GM21447 (cell line): ENCODE measurements at regions not wholly inside any gene's neighbourhood (a gene's known extent, or its start where the extent isn't known, plus 50 kb on each side); places are given as distances from the start of the nearest gene placed in this dataset.

Experiments used
- ATAC-seq: cut with Tn5 transposase; IDR thresholded peaks from one replicate; pipeline ENCODE4 v1.9.1; 2021; ENCODE audit not compliant: unreplicated experiment

DNA sequence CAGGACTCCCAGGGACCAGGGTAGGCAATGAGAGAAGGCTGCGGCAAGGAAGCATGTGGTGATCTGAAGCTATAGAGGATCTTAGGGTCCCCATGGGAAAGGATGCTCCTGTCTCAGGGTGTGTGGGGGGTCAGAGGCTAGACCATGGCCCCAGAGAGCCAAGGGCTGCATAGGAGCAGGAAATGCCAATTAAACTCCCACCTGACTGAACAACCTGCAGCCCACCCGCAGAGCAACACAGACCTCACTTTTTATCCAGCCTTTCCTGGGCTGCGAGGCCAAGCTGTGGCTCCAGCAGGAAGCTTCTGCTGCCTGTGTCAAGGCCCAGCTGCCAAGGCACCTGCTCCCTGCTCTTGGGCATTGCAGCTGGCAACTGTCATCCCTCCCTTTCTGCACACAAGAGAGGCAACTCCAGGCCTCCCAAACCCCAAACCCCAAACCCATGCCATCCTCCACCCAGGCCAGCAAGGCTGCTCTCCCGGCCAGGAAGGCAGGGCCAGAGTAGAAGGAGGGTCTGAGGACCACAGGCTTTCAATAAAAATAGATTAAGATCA, 290.1 kb downstream of the FOXO1 start:
- ATAC-seq: no peak

DNA sequence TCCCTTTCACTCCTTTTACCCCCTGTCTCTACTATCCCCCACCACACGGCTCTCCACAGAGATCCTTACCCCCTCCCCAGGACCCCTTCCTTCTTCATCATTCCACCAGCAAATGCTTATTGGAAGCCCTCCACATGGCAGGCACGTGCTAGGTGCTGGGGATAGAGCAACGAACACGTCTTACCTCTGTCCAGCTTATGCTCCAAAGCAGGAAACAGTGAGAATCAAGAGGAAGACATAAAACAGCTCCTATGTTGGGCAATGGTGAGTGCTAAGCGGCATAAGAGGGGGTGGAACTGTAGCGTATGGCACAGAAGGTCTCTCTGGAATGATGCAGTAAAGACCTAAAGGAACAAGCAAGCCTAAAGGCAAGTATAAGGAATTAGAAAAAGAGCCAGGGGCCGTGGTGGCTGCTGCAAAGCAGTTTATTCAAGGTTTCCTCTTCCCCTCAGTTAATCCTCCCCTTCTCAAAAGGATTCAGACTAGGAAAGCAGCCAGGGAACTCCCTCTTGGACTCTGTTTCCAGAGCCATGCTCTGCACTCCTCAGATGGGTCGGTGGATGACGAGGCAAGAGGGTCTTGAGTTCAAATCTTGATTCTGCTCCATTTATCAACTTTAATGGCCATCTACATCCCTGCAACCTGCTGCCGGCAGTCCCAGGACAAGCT, 289.4 kb downstream of the FOXO1 start:
- ATAC-seq: no peak

DNA sequence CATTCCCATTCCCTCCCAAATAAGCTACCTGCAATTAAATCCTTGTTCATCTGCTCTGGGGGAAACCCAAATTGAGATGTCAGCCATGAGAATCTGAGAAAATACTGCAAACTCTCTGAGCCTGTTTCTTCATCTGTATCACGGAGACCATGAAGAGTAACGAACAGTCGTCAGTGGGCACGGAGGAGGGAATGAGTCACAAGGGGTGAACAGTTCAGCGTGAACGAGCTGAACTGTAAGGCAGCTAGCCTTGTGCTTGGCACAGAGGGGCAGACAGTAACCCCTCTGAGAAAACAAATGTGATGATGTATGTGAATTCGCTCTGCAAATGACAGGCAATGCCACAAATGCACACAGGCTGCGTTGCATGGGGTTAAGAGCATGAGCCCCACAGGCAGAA, 288.7 kb downstream of the FOXO1 start:
- ATAC-seq: no peak

DNA sequence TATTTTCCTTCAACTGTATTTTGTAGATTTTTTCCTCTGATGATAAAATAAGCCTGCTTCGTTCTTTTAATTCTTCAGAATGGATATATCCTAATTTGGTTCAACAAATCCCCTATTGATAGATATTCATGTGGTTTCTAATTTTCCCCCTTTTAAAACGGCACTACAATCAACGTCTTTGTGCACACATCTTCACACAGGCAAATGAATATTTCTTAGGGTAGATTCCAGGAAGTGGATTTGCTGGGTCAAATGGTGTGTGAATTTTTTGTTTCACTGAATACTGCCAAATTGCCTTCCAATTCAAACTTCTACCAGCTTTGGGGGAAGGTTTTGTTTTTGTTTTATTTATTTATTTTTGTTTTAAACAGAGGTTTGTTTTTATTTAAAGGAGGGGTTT, 287.2 kb downstream of the FOXO1 start:
- no peak for ATAC-seq

DNA sequence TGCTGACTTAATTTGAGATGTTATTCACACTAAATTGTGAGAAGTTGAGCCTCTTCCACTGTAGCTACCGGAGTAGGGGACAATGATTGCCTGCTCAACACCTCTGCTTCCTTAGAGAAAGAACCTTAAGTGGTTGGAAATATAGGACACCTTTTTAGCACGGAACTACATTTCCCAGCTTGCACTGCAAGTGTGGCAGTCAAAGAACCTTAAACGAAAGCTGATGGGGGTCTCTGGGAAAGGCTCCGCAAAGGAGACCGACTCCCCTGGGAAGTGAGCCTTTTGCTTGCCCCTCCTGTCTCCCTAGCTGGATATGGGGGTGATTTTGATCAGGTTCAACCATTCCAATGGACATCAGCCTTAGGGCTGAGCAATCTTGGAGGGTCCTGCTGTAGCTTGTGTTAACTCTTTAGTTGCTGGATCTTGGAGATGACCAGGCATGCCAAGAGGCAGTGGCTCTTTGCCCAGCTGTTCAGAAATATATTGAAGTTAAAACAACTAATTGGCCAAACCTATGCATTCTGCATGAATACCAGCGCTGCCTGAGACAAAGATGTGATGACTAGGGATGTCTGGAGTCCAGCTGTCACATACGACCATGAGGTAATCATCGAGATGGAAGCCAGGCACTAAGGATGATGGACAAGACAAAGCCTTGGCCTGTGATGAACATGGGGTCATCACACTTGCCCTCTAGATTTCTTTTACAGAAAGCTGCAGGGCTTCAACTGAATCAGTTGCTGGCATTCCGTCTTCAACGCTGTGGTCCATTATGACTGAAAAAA, 286.5 kb downstream of the FOXO1 start:
- no peak for ATAC-seq

DNA sequence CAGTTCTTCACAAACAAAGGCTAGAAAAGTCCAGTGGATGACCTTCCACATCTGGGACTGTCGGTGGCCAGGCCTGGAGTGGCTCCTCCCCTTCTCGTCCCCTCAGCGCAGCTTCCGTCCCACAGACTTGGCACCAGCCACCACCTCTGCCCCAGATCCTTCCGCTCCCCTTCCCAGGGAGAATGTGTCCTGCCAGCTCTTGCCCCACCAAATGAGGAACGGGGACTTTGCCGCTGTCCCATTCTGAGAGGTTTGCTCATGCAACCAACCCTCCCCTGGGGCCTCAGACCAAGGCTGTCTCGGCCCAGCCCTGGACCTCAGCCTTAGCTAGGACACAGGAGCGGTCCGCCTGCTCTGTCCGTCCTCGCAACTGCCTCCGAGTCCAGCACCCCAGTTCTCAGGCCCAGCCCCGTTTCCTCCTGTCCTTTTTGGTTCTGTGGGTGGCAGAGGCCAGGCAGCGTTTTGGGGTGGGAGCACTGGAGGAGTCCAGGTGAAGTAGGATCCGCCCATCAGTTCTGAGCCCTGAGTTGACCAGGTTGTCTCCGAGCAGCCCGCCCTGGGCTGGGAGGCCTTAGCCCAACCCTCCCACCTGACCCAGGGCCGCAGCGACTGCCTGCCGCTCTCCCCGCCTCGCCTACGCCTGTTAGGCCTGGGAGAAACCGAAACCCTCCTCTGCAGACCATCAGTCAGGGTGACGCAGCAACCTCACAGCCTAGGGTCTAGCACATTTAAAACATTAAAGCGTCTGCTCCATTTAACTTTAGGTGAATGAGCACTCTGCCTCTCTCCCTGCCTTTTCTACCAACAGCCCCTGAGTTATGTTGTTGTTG, 284.3 kb downstream of the FOXO1 start:
- no peak for ATAC-seq

DNA sequence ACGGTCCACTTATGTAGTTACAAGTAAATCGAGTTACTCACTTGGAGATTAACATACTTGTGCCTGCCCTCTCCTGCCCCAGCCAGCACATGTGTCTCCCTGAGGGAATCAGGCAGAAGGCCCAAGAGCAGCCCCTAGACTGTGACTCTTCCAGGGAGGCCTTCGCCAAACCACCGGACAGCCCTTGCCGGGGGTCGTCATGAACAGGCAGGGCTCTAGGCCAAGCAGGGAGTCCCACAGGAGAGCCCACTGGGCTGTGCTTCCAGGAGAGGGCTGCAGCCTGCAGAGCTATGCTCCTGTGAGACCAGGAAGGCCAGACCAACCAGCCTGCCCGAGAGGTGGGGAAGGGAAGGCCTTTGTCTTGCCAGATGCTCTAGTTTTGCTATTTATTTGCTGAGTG, 283.3 kb downstream of the FOXO1 start:
- no peak for ATAC-seq

DNA sequence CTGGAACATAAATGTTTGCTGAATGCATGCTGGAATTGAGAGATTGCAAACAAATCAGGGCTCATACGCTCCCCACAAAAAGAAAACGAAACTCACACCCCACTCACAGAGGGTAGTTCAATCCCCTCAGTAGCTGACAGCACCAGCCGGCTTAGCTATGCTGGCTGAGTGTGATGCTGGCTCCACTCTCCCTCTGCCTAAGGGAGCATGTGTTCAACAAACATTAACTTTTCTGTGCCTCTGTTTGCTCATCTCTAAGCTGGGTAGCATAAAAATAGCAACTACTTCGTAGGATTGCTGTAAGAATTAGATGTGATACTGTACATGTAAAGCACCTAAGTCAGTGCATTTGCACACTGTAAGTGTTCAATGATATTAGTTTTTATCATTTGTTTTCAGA, 282.6 kb downstream of the FOXO1 start:
- no peak for ATAC-seq

DNA sequence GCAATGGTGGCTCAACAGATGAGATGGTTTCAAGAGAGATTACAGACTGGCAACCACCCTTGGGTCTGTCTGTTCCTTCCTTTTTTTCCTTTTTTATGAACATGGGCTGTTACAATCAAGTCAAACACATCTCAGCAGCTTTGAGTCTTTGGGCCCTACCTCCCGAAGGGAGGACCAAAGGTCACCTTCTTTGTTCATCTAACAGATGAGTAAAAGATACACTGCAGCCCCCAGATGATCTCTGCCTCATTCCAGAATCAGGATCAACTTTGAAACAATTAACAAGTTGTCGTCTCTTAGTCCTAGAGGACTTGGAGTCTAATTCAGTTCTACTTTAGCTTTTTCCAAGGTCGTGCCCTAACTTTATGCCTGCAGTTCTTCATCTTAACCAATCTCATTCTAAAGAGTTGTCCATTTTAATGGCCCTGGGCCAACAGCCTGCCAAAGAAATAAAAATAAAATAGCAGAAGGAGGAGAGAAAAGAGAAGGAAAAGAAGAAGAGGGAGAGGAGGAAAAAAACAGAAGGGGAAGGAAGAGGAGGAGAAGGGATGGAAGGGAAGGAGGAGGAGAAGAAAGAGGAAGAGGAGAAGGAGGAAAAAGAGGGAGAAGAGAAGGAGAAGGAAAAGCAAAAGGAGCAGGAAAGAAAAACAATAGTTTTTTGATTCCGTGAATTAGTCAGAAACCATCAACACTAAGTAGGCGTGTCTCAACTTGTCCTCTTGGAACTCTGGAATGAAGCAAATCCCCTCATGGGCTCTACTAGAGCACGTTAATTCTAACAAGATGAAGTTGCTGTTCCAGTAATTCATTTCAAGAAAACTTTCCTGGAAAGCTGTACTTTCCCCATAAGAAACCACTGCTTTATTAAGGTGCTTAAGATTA, 281.2 kb downstream of the FOXO1 start:
- no peak for ATAC-seq

DNA sequence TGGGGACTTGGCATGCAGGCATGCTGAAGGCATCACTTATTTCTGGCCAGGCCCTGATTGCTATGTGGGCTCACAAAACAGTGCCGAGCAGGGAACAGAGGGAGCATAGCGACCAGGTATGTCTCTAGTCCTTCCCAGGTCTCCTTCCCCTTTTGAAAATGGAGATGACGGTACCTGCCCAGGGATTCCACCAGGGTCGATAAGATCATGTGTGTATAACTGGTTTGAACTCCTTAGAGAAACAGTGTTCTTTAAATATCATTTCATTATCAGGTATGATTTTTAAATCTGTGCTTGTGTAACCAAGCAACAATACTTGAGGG, 280.6 kb downstream of the FOXO1 start:
- no peak for ATAC-seq

DNA sequence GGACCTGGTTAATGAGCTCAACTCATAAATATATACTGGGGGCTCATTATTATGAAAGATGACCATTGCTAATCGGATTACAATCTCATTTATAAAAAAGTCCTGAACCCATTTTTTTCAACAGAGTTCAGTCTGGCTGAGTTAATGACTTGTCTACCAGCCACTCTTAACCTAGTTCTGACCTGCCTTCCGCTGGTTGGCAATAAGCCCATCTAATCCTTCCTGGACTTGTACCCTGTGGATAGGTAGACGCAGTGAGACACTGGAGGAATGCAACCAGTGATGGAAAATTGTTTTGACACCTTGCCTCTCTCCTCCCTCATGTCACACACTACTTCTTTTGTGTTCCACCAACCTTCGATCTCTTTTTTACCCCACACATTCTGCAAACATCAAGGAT, 279.9 kb downstream of the FOXO1 start:
- no peak for ATAC-seq

DNA sequence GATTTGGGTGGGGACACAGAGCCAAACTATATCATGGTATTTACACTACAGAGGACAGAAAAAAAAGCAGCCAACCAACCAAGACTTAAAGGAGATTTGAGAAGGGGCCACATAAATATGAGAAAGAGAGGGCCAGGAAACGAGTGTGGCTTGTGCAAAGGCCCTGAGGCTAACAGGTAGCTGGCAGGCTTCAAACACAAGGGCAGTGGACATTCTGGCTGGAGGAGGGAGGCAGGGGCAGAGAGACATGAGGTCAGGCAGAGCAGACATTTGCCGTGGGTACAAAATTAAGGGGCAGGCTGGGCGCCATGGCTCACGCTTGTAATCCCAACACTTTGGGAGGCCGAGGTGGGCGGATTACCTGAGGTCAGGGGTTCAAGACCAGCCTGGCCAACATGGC, 278.7 kb downstream of the FOXO1 start:
- ATAC-seq: no peak

DNA sequence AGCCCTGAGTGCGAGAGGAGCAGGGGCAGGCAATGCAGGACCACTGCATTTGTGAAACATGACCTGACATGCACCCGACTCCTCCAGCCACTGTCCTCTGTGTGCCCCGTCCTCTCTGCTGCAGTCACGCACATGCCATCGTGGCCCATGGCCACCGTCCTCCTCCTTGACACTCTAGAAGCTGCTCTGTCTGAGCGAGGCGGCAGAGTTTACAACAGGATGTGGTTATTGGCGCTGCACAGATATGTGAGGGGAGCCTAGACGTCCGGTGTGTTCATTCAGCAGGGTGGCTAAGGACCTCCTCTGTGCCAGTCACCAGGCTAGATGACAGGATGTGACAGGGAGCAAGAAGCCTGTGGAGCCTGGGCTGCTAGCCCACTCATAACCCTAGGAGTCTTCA, 277.8 kb downstream of the FOXO1 start:
- ATAC-seq: peak; percentile 100

DNA sequence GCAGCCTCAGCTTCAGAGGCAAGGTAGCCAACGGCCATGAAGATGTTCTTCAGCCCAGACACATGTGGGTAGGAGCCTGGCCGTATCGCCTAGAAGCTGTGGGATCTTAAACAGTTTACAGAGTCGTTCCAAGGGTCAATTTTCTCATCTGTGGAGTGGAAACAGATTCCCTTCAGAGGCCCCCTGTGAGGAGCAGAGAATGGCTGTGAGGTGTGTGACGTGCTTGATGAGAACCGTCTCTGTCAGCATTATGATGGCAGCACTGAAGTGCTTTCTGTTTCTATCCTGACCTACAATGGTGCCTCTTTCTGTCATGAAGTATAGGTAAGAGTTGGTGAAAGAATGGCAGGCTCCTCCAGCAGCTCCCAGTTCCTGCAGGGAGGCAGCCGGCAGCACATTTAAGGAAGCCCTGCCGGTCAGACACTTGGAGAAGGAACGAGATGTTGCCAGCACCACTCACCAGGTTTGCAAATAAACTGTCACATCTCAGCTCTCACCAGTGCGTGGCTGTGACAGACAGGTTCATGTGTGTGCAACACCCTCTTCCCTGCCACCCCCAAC, 277.3 kb downstream of the FOXO1 start:
- peak; percentile 53 for ATAC-seq

DNA sequence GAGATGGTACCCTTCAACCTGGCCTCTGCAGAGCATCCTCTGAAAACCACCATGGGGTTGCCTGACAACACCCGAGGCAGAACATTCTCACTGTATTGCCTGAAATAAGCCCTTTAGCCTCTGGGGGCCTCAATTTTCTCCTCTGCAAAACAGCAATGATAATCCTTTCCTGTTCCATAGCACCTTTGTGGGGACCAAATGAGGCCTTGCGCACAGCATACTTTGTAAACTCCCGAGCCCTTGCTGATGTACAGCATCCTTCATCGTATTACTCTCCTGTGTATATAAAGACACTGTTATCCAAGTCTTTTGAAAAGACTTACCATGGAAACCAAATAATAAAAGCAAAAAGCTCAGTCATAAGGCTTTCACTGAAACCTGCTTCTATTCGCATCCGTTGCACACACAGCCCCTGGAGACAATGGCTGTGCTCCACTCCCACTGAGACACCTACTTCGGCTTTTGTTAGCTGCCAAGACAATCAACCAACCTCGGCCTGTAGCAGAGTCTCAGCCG, 276.0 kb downstream of the FOXO1 start:
- no peak for ATAC-seq

DNA sequence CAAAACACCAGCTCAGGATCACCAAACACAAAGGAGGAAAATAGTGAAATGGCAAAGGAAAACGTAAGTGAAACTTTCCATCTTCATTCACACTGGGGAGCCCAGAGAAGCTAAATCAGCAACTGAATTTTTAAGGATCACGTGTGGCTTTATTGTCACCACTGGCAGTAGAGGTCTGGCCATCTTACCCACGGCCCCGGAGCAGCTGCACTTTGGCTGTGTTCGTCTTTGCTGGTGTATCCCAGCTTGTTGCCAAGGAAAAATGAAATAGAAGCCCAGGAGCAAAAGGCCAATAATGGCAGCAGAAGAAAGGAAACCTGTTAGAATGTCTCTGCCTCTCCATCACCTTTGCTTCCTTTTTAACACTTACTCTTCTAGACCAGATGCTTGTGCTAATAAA, 274.7 kb downstream of the FOXO1 start:
- no peak for ATAC-seq

DNA sequence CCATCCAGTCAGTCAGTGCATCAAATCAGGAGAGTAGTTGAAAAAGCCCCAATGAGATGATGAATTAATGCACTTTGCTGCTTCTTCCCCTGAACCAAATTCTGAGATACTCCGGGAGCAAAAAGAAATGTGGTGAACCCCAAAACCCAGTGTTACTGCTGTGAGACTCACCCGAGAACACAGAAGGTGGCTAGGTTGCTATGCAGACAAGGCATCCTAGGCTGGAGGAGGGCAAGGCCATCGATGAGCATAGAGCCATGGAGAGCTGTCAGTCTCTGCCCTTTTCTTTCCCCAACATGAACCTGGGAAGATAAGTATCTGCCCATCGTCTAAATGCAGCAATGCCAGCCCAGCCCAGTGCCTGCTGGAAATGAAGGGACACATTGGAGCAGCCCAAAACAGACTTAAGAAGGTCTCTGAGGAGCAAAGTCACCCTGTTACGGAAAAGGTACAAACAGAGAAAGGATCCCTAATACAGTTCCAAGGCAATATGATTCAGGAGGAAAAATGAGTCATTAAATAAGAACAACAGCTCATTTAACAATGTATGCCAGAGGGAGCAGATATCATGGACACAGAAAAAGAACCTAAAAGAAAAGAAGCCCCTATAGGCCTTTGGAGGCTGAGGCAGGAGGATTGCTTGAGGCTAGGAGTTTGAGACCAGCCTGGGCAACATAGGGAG, 272.0 kb downstream of the FOXO1 start:
- ATAC-seq: no peak

DNA sequence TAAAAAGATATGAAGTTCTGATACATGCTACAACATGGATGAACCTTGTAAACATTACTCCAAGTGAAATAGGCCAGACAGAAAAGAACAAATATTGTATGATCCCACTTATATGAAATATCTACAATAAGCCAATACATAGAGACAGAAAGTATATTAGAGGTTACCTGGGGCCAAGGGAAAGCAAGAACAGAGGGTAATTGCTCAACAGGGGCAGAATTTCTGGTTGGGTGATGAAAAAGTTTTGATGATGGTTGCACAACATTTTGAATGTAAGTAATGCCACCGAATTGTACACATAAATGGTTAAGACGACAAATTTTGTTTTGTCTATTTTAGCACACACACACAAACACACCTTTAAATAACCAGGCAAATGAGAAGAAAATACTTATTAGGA, 268.4 kb downstream of the FOXO1 start:
- ATAC-seq: no peak

DNA sequence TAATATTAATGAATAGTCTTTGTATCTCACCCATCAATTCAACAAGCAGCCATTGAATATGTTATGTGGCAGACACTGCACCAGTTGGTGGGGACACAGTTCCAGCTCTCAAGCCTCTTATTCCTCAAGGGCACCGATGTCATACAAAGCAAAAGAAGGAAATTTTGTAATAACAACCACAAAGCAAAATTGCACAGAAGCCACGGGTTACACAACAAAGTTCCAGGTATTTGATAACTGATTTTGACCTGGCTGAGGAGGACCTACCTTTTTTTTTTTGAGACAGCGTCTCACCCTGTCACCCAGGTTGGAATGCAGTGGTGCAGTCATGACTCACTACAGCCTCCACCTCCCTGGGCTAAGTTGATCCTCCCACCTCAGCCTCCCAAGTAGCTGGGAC, 266.7 kb downstream of the FOXO1 start:
- ATAC-seq: no peak
